ENCODE measurements at regions not wholly inside any gene's neighbourhood (a gene's known extent, or its start where the extent isn't known, plus 50 kb on each side); places are given as distances from the start of the nearest gene placed in this dataset.

- Mint-ChIP-seq H3K27me3 (ENCODE audit: unreplicated experiment) (no peaks in the 10 kb centered on the region), H3K9me3 (ENCODE audit: low read depth, unreplicated experiment) (peaks cover 2% of the 10 kb centered on the region), H3K4me3 (ENCODE audit: low read depth, unreplicated experiment) (no peak overlapping the region), H3K27ac (ENCODE audit: unreplicated experiment) (no peak overlapping the region), H3K36me3 (ENCODE audit: insufficient read depth, unreplicated experiment) (no peaks in the 10 kb centered on the region), H3K4me1 (ENCODE audit: low read depth, unreplicated experiment) (no peaks in the 10 kb centered on the region)
- BruUV-seq (replicated peaks): no TSS peak
- no peak for DNase-seq
- no peak for TF ChIP-seq CTCF (IDR thresholded peaks at IDR 0.05; ENCODE audit: unreplicated experiment)
- CTCF ChIA-PET: no interaction called here
- intact Hi-C loops (cut with micrococcal nuclease; ENCODE audit: unreplicated experiment): no loop called here
Measured at GRCh38 chr13:61149331-61149730, 266.3 kb downstream of the PCDH20 start.

DNA sequence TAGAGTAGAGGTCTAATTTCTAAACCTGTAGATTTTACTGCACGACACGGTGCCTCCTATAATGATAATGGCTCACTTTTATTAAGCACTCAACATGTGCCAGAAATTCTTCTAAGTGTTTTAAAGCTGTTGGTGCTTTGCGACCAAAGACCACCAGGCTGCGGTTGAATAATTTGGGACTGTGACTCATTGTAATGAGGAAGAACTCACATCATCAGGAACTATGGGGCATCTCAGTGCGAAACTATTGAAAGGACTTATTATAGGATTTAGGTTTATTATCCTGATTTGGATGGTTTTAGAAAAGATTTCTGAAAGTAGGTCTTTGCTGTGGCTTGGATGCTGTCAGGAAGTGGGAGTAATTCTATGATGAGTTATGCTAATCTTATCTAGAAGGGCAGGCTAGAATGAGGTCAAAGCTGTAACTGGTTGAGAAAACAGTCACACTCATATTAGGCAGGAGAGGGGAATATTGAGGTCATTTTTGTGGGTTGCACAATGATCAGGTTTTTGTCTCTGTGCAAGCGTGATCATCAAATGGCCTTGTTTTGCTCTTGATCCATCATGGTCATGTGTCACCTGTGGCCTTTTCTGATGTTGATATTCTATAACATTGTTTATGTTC lies 266.8 kb downstream of the PCDH20 start:
- Mint-ChIP-seq H3K4me1 (ENCODE audit: low read depth, unreplicated experiment) (no peaks in the 10 kb centered on the region), H3K27me3 (ENCODE audit: unreplicated experiment) (no peaks in the 10 kb centered on the region), H3K27ac (ENCODE audit: unreplicated experiment) (no peak overlapping the region), H3K36me3 (ENCODE audit: insufficient read depth, unreplicated experiment) (no peaks in the 10 kb centered on the region), H3K9me3 (ENCODE audit: low read depth, unreplicated experiment) (peaks cover 2% of the 10 kb centered on the region), H3K4me3 (ENCODE audit: low read depth, unreplicated experiment) (no peak overlapping the region)
- DNase-seq: no peak
- no TSS peak for BruUV-seq (replicated peaks)
- CTCF ChIA-PET: no interaction called here
- intact Hi-C loops (cut with micrococcal nuclease; ENCODE audit: unreplicated experiment): no loop called here
- no peak for TF ChIP-seq CTCF (IDR thresholded peaks at IDR 0.05; ENCODE audit: unreplicated experiment)

DNA sequence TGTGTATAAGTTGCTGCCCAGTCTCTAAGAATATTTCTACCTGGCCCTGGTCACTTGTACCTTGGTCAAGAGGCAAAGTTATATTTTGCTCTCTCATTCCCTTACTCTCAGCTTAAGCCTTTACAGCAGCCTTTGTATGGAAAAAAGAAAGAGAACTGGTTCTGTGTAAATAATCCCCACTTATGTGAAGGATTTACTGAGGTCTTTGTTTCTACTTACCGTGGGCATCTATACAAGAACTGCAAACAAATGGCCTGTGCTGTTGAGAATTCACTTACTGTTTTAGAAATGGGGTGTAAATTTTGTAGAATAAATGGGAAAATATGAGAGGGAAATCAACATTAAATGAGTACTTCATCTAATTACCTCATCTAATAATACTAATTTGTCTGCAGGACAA lies 267.4 kb downstream of the PCDH20 start:
- H3K27ac Mint-ChIP-seq (ENCODE audit: unreplicated experiment): no peak overlapping the region
- intact Hi-C loops (cut with micrococcal nuclease; ENCODE audit: unreplicated experiment): no loop called here
- DNase-seq: no peak
- H3K27me3 Mint-ChIP-seq (ENCODE audit: unreplicated experiment): no peaks in the 10 kb centered on the region
- no peaks in the 10 kb centered on the region for H3K9me3 Mint-ChIP-seq (ENCODE audit: low read depth, unreplicated experiment)
- CTCF ChIA-PET: no interaction called here
- TF ChIP-seq CTCF (IDR thresholded peaks at IDR 0.05; ENCODE audit: unreplicated experiment): no peak
- no peaks in the 10 kb centered on the region for H3K4me1 Mint-ChIP-seq (ENCODE audit: low read depth, unreplicated experiment)
- no TSS peak for BruUV-seq (replicated peaks)
- H3K4me3 Mint-ChIP-seq (ENCODE audit: low read depth, unreplicated experiment): no peak overlapping the region
- no peaks in the 10 kb centered on the region for H3K36me3 Mint-ChIP-seq (ENCODE audit: insufficient read depth, unreplicated experiment)

DNA sequence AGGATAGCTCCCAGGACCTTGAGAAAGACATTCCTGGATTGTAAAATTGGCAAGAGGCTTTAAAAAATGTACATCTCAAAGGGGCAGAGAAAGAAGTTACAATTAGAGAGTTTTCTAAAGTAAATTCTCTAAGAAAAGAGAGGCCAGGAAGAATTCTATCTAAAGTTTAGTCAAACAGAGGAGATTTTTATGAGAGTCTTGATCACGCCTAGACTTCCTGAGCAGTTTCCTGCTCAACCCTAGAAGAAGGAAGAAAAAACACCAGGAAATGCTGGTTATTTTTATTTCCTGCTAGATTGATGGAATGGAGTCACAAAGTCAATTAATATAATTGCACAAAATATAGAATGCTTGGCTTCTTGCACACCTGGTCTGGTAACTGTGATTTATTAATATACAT lies 269.1 kb downstream of the PCDH20 start:
- CTCF ChIA-PET: no interaction called here
- peaks cover 3% of the 10 kb centered on the region for H3K9me3 Mint-ChIP-seq (ENCODE audit: low read depth, unreplicated experiment)
- no peak for TF ChIP-seq CTCF (IDR thresholded peaks at IDR 0.05; ENCODE audit: unreplicated experiment)
- BruUV-seq (replicated peaks): no TSS peak
- H3K36me3 Mint-ChIP-seq (ENCODE audit: insufficient read depth, unreplicated experiment): no peaks in the 10 kb centered on the region
- DNase-seq: no peak
- intact Hi-C loops (cut with micrococcal nuclease; ENCODE audit: unreplicated experiment): no loop called here
- H3K4me3 Mint-ChIP-seq (ENCODE audit: low read depth, unreplicated experiment): no peak overlapping the region
- H3K27ac Mint-ChIP-seq (ENCODE audit: unreplicated experiment): no peak overlapping the region
- H3K4me1 Mint-ChIP-seq (ENCODE audit: low read depth, unreplicated experiment): no peaks in the 10 kb centered on the region
- no peaks in the 10 kb centered on the region for H3K27me3 Mint-ChIP-seq (ENCODE audit: unreplicated experiment)

Data from Calu3 (cell line).